Ishikawa (cell line): ENCODE measurements at regions not wholly inside any gene's neighbourhood (a gene's known extent, or its start where the extent isn't known, plus 50 kb on each side); places are given as distances from the start of the nearest gene placed in this dataset.

Source experiments
- CEBPB ChIP-seq: IDR thresholded peaks from 2 replicates; pipeline ENCODE4 v1.6.1; 2012
- EGR1 ChIP-seq: IDR thresholded peaks from 2 replicates; pipeline ENCODE4 v1.6.1; 2012
- FOXM1 ChIP-seq: IDR thresholded peaks from 2 replicates; pipeline ENCODE4 v1.6.1; 2012; ENCODE audit warnings: low read depth, borderline replicate concordance
- NFIC ChIP-seq: IDR thresholded peaks from 2 replicates; pipeline ENCODE4 v1.6.1; 2012
- YY1 ChIP-seq: IDR thresholded peaks from 2 replicates; pipeline ENCODE4 v1.6.1; 2012; ENCODE audit warnings: low read depth
- ZBTB7A ChIP-seq: IDR thresholded peaks from 2 replicates; pipeline ENCODE4 v1.6.1; 2012; ENCODE audit warnings: low read depth
- TF ChIP-seq, protein P1 (sequence below): IDR thresholded peaks from 2 replicates; pipeline ENCODE4 v1.6.1; 2012
- TF ChIP-seq, protein P2 (sequence below): IDR thresholded peaks from 2 replicates; pipeline ENCODE4 v1.6.1; 2012

DNA sequence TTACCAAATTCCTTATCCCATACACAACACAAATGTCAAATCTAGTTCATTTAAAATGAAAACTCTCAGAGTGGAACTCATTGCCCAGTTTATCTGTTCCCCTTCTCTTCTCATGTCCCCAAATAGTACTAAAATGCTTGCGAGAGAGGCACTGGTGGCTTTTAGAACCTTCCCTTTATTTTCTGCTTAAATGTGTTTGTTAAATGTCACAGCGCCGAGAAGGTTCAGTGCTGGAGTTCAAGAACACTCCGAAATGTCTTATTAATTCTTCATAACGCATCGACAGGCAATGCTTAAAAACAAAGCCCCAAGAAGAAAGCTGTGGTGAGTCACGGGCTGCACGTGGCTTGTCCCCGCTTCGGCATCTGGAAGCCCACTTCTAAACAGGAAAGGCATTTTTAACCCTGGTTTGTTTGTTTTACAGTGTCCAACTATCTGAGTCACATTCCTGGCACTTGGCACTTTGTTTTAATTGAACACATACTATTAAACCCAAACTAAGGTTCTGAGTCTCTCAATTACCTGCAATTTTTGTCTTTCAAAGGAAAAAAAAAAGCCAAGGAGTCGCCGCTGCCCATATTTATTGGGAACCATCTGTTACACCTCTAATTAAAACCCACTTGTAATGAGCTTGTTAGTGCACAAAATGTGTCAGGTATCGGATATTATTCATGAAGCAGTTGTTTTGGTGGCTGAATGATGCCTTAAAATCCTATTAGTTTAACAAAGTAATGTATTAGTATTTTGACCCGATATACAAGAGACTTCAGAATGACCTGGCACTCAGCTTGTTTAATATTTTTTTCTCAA is 49.9 kb upstream of the MGMT start:
- no peak for TF ChIP-seq ZBTB7A
- no peak for TF ChIP-seq CEBPB
- TF ChIP-seq, protein P1, sequence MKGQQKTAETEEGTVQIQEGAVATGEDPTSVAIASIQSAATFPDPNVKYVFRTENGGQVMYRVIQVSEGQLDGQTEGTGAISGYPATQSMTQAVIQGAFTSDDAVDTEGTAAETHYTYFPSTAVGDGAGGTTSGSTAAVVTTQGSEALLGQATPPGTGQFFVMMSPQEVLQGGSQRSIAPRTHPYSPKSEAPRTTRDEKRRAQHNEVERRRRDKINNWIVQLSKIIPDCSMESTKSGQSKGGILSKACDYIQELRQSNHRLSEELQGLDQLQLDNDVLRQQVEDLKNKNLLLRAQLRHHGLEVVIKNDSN, result no peak
- TF ChIP-seq NFIC, result no peak
- TF ChIP-seq, protein P2, sequence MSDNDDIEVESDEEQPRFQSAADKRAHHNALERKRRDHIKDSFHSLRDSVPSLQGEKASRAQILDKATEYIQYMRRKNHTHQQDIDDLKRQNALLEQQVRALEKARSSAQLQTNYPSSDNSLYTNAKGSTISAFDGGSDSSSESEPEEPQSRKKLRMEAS, result no peak
- no peak for TF ChIP-seq FOXM1
- TF ChIP-seq YY1, result no peak
- no peak for TF ChIP-seq EGR1
